Activated CD4-positive, alpha-beta T cell treated with anti-CD3 and anti-CD28 coated beads for 4 hours (primary cell): ENCODE measurements at regions not wholly inside any gene's neighbourhood (a gene's known extent, or its start where the extent isn't known, plus 50 kb on each side); places are given as distances from the start of the nearest gene placed in this dataset.
A peak's percentile ranks its signal among the peaks of the same experiment; 100 is the strongest.
"Not testable (repeated sequence)": the region's sequence is repeated elsewhere in the genome, so short reads cannot be mapped to it uniquely, and the experiment has no call there.

Experiments used
- DNase-seq, 2 donors: peaks; one replicate each; pipeline ENCODE4 v3.0.0-alpha.2; 2020

- DNase-seq: no peak
Observed at GRCh38 chr6:158920311-158920905, 79.6 kb downstream of the RSPH3 start.

GRCh38 chr6:158919865-158920264 is 80.1 kb downstream of the RSPH3 start:
- no peak for DNase-seq

- DNase-seq: no peak
Observed at GRCh38 chr6:158916617-158917016, 83.4 kb downstream of the RSPH3 start.

- no peak for DNase-seq
Observed at GRCh38 chr6:158914923-158915322, 85.1 kb downstream of the RSPH3 start.

GRCh38 chr6:158913580-158913979 is 86.4 kb downstream of the RSPH3 start:
- DNase-seq: no peak

GRCh38 chr6:158912655-158913054 is 87.3 kb downstream of the RSPH3 start:
- no peak for DNase-seq

GRCh38 chr6:158911746-158912480 is 88.1 kb downstream of the RSPH3 start:
- peak; percentile 12 to 27 for DNase-seq

- DNase-seq: peak in 1 of 2 donors; percentile 12
Observed at GRCh38 chr6:158910484-158911440, 89.2 kb downstream of the RSPH3 start.

GRCh38 chr6:158909938-158910337 is 90.1 kb downstream of the RSPH3 start:
- no peak for DNase-seq

GRCh38 chr6:158908606-158909005 is 89.4 kb upstream of the EZR start:
- DNase-seq: no peak

GRCh38 chr6:158907931-158908330 is 88.8 kb upstream of the EZR start:
- no peak for DNase-seq

- no peak for DNase-seq
Observed at GRCh38 chr6:158906926-158907325, 87.8 kb upstream of the EZR start.

GRCh38 chr6:158905277-158905676 is 86.1 kb upstream of the EZR start:
- no peak for DNase-seq

- DNase-seq: no peak
Observed at GRCh38 chr6:158903801-158904200, 84.6 kb upstream of the EZR start.

- no peak for DNase-seq
Observed at GRCh38 chr6:158900663-158901312, 81.6 kb upstream of the EZR start.

GRCh38 chr6:158897236-158897635 is 78.1 kb upstream of the EZR start:
- no peak for DNase-seq

- no peak for DNase-seq
Observed at GRCh38 chr6:158895661-158896060, 76.5 kb upstream of the EZR start.

- DNase-seq: no peak
Observed at GRCh38 chr6:158894193-158894592, 75.0 kb upstream of the EZR start.

GRCh38 chr6:158892266-158892665 is 73.1 kb upstream of the EZR start:
- no peak for DNase-seq

- DNase-seq: not testable (repeated sequence)
Observed at GRCh38 chr6:158891560-158891959, 72.4 kb upstream of the EZR start.

- DNase-seq: not testable (repeated sequence)
Observed at GRCh38 chr6:158888171-158888570, 69.0 kb upstream of the EZR start.

GRCh38 chr6:158886346-158886977 is 67.3 kb upstream of the EZR start:
- not testable (repeated sequence) for DNase-seq
